NCI-H2196 treated with DMSO at 0.1 percent for 48 hours (cell line): ENCODE measurements at regions not wholly inside any gene's neighbourhood (a gene's known extent, or its start where the extent isn't known, plus 50 kb on each side); places are given as distances from the start of the nearest gene placed in this dataset.
A peak's percentile ranks its signal among the peaks of the same experiment; 100 is the strongest.

Source experiments
- DNase-seq: peaks from one replicate; lab custom pipeline; 2025; ENCODE audit not compliant: unreplicated experiment; lab: John Stamatoyannopoulos, UW

DNA sequence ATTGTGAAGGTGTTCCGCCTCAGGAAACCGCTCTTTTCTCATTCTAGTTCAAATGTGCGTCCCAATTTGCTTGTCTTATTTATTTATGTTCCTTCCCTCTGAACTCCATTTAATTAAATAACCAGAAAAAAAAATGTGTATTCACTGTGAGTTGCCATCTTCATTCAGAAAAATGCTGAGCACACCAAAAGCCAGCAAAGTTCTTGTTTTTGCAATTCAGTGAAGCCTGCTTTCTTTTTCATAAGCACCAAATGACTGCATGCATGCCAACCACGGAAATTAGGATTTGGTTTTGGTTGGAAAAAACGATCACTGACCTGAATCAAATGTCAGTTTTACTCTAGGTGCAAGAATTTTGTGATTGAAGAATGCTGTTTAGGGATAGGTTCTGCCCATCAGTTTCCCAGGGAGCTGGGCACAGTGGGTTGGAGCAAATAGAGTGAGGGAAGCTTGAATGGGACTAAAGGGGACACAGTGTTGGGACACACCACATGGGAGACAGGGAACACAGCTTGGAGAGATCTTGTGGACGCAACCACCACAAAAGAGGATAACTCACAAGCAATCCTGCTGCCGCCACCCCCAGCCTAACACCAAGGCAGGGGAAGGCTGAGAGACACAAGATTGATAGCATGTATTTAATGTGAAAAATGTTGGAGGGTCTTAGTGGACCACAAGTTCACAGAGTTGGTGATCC is 183.4 kb upstream of the GALNT2 start:
- DNase-seq, result no peak

DNA sequence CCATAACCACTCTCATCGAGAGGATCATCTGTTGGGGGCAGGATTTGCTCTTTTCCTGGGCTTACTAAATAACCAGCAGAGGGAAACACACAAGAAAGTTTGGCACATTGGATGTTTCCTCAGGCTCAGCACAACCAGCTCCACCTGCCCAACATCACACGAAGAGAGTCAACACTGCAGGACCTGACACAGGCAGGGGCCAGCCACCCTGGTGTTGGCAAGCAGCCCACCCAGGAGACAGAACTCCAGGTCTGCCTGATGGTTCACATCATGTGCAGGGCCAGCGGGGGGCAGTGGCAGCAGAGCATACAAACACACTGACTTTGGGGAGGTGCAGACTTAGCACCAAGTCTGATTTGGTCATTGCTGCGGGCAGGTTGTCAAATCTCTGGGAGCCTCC is 182.3 kb upstream of the GALNT2 start:
- DNase-seq, result no peak

DNA sequence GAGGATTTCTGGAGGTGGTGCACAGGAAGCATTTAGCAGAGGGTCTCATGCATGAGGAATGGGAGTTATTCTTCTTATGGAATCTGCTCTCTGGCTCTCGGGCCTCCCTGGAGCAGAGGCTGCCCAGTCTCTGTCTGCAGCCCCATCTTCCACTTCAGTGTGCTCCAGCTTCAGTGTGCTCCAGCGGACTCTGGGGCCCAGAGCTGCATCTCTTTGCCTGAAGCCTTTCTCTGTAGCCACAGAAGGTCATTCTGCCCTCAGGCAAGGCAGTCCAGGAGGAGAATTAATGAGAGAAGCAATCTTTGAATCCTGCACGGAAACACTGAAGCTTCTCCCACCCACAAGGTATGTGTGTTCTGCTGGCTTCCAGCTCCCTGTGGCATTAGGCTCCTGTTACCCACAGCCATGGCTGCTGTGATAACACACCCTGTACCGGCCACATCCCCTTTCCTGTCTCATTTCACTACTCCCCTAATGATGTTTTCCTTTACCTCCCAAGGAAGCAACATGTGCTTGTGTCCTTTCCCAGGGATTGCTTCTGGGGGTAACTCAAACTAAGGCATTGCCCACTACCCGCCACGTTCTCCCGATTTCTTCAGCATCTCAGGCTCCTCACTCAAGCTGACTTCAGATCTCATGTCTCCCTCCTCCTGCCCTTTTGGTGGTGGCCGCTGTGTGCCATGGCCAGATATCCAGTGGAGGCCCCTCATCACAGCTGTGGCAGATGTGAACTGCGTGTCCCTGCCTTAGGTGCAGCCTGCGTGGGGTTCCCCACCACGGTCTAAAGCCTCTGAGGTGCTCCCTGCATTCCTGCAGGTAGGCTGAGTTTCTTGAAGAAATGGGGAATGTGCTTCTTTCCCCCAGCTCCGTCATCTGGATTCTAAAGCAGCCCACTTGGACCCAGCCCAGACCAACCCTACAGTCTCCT is 181.2 kb upstream of the GALNT2 start:
- no peak for DNase-seq

DNA sequence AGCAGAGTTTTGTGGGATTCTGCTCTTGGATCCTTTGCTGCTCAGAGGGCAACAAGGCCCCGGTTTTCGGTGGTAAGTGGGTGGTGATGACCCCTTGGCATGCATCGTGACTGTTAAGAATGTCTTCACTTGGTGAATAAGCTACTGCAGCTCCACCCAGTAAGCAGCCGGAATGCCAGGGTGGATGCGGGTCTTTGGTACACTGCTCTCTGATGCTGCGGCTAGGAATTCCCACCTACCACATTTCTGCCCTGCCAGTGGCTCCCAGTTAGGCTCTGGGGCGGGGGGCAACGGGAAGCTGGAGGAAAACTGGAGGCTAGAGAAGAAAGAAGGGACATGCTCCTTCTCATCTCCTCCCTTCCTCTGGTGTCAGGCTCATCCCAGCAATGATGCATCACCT is 180.4 kb upstream of the GALNT2 start:
- DNase-seq, result no peak

DNA sequence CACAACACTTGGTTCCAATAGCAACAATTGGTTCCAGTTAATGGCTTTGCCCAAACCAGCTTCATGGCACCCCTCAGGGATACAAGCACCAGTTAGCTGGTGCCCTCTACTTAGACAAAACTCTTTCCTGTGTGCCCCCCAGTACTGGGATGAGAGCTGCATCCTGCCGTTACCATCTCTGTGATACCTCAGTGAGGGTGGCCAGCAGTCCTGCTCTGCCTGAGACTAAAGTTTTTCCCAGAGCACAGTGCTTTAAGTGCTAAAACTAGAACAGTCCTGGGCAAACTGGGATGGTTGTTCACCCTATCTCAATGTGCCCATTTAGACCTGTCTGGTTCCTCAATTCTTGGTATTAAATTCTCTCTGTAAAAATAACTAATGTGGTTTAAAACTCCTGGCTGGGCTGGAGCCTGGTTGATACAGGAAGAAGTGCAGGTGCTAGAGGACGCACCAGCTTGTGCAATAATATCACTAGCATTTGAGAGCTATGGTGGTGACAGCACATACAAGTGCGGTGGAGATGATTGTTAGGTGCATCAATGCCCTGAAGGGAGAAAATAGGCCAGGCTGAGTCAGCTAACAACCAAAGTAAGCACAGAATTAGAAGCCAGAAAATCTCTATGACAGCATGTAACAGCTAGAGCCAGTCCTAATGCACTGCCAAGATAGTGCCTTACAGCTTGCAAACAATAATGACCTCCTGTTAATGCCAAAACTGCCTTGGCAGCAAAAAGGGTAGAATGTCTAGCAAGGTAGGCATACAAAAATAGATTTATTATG is 179.8 kb upstream of the GALNT2 start:
- no peak for DNase-seq

DNA sequence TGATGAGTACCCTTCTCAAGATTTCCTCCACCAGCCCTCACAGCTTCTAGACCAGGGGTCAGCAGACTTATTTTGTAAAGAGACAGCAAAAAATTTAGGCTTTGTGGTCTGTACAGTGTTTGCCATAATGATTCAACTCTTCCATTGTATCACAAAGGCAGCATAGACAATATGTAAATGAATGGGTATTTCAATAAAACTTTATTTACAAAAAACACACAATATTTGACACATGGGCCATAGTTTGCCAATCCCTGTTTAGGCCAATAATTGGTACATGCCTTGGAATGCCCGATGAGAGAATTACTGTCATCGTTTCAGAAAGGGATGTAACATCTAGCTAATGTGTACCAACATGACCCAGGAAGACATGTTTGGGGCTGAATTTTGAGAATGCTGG is 178.9 kb upstream of the GALNT2 start:
- DNase-seq, result no peak

DNA sequence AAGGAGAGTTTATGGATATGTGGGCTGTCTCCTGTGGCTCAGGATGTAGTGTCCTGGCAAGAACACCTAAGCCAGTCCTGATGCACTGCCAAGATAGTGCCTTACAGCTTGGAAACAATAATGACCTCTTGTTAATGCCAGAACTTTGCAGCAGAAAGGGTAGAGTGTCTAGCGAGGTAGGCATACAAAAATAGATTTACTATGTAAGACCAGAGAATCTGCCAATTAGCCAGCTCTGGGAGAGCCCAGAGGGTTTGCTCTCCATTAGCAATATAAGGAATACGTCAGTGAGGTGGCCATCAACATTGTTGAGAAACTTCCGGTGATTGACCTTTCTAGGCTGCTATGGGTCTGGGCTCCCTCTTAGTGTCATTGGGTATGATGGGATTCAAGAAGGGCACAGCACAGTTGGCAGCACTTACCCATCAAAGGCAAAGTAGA is 178.5 kb upstream of the GALNT2 start:
- DNase-seq, result no peak

DNA sequence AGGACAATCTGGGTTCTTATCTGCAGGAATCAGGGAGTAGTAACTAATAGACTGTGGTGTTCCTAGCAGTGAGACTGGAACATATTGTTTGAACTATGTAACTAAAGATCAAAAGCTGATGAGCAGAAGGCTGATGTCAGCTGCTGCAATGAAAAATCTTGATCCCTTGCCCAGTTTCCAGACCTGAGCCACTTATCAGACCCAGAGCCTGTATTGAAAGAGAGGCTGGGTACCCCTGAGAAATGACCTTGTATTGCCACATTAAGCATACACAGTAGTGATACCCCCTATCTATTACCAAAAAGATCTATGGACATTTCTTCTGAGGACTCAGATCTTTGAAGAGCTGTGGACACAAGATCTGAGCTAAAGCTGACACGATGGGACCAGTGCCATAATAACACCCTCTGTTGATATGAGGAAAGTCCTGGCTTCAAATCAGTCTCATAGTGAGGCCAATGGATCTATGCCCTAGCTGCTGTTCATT is 178.0 kb upstream of the GALNT2 start:
- DNase-seq, result peak; percentile 37

DNA sequence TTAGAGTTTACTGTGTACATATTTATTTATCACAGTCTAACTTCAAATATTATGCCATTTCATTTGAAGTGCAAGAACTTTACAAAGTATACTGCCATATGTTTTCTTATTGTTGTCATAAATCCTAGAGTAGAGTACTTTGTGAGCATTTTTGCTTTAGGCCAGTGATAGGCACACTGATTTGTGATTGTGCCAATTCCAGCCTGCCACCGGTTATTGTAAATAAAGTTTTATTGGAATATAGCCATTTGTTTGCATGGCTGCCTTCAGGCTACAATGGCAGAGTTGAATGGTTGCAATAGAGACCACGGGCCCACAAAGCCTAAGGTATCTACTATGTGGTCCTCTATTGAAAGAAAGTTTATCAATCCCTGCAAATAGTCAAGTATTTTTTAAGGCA is 175.8 kb upstream of the GALNT2 start:
- DNase-seq, result no peak

DNA sequence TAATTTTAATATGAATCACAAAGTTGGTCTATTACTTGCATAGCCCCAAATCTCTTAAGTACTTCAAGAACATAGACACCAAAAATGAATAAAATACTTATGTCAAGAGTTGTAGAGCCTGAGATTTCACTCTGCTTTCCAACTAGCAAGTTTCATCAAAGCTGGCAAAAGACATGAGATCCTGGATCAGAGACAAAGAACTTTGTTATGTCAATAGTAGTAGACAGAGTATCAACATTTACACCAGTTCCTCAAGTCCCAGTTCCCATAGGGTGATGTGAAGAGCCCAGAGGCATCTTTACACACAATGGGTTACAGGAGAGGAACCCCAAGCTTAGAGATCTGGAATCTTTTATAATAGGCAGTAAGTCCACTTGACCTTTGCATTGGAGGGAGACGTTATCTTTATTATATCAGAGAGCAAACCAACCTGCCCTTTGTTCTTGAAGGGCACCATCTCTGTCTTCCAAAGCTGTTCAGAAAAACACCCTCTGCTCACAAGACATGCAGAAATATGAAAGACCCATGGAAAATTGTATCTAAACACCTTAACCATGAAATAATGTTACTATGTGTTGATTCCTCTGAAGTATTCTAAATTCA is 174.4 kb upstream of the GALNT2 start:
- no peak for DNase-seq

DNA sequence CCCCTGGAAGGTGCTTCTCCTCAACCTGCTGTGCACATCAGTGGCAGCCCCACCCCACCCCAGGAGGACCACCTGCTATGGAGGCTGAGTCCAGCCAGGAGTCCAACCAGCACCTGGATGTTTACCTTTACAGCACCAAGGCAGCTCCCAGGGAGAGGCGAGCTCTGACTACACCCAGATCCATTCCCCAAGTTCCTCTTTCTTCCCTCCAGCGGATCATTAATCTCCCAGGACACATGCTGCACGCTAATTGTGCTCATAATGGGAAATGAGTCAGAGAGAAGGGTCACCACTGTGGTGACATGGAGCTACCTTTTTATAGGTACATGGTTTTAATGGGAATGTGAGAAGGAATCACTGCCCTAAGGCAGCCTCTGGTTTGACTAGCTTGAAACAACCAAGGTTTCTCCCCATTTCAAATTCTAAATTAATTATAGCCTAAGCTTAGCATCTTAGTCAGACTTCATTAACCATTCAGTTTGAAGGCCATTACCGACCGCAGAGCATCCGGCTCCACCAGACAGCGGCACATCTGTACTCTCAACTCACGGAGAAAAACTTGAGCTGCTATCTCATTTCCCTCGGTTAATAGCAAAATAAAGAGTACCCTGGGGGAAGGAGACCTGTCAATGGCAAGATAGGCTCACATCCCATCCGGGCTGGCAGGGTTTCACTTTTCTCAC is 173.1 kb upstream of the GALNT2 start:
- DNase-seq, result no peak

DNA sequence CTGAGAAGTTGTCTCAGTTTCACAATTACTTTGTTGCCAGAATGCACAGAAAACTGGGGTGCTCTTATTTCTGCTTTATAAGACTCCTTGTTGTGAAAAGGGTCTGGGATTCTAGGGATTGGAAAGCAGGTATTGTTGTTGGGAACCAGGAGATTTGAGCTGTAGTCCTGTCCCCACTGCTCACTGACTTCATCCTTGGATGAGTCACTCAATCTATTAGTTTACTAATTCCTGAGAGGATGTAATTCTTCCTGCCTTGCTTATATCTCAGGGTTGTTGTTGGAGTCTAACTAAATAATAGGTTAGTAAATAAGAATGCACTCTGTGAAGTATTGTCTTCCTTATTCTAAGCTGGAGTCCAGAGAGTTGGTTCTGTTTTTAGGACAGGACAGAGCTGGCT is 172.5 kb upstream of the GALNT2 start:
- DNase-seq, result no peak

DNA sequence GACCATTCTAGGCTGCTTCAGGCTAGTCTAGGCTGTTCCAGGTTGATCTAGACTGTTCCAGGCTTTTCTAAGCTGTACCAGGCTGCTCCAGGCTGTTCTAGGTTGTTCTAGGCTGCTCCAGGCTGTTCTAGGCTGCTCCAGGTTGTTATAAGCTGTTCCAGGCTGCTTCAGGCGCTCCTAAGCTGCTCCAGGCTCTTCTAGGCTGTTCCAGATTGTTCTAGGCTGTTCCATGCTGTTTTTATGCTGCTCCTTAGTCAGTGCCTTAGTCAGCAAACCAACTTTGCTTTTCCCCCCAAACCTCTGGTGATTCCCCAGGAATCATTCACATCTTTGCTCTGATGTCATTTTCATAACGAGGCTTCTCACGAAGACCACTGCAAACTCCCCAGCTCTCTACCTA is 171.4 kb upstream of the GALNT2 start:
- no peak for DNase-seq

DNA sequence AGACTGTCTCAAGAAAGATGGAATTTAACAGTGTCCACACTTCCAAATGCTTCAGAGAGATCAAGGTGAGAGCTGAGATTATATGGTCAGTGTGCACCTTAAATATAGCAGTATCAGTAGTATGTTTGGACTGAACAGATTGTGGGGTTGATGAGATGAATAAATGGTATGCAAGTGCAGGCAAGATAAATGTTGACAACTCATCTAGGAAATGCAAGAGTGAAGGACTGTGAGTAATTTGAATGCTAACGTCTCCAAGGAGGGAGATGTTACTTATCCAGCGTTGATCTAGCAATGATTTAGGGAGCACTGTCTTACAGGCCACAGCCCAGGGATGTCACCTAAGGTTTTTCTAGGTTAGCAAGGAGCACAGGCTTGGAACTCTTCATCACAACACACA is 170.7 kb upstream of the GALNT2 start:
- no peak for DNase-seq

DNA sequence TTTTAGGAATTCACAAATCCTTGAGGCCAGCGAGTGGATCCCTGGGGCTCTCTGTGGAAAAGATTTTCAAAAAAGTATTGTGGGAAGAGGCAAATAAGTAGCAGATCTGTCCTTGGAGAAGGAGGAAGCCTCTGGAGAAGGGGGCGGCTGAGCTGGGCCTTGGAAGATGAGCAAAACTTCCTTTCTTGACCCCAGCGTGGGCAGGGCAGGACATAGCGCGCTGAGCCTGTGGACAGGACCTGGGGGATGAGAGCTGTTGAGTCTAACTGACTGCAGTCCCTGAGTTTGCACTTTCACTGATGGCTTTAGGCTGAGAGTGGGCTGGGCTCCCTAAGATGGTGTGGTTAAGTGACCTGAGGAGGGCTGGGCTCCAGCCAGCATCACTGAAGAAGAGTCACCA is 170.2 kb upstream of the GALNT2 start:
- DNase-seq, result no peak

DNA sequence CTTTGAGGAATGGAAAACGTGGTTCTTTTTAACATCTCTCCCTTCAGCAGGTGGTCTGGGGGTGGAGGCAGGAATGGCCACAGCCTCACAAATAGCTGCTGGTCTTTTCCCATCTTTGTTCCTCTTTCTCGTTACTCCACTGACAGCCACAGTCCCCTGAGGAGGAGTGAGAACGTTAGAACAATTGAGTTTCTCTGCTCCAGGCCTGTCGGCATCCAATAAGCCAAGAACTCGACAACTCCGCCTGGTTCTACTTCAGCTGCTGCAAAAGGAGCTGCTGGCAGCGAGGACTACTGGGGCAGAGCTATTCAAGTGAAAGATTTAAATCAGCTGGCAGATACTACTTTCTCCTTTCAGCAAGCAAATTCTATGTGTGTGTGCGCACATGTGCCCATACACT is 169.5 kb upstream of the GALNT2 start:
- DNase-seq, result no peak

DNA sequence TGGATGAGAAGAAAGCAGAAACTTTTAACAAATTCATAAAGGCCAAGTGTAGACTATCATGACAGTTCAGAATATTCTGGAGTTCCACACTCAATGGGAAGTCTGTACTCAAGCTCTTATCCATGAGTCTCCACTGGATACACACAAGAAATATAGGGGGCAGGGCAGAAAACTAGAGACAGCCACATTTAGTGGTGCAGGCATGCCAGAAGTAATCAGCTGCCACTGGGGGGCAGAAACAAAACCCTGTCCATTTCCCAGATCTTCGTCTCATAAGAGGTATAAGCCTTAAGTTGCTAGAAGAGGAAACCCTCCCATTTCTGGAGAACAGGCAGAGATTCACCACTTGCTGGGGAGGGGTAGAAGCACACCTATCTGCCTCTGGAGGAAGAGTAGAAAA is 166.8 kb upstream of the GALNT2 start:
- DNase-seq, result no peak

DNA sequence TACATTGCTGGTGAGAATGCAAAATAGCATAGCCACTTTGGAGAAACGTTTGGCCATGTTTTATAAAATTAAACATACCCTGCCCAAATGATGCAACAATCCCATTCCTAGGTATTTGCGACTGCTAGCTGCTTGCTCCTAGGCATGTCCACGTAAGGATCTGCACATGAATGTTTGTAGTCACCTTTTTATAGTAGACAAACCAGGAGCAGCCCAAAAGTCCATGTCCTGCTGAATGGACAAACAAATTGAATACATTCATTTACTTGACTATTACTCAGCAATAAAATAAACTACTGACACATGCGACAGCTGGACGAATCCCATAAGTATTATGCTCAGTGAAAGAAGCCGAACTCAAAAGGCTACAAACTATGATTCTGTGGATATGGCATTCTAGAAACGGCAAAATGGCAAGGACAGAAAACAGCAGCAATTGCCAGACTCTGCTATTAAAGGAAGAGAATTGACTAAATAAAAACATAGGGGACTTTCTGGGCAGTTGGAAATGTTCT is 161.9 kb upstream of the GALNT2 start:
- no peak for DNase-seq

DNA sequence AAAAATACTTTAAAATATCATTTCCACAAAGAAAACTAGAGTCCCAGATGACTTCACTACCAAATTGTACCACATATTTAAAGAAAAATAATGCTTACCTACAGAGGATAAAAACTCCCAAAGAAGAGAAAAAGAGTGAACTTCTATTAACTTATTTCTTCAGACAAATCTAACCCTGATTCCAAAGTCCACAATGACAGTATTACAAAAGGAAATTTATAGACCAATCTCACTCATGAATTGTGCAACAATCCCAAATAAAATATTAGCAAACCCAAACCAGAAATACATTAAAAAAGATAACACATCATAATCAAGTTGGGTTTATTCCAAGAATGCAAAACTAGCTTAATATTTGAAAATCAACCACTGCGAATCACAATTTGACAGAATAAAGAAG is 161.4 kb upstream of the GALNT2 start:
- DNase-seq, result no peak

DNA sequence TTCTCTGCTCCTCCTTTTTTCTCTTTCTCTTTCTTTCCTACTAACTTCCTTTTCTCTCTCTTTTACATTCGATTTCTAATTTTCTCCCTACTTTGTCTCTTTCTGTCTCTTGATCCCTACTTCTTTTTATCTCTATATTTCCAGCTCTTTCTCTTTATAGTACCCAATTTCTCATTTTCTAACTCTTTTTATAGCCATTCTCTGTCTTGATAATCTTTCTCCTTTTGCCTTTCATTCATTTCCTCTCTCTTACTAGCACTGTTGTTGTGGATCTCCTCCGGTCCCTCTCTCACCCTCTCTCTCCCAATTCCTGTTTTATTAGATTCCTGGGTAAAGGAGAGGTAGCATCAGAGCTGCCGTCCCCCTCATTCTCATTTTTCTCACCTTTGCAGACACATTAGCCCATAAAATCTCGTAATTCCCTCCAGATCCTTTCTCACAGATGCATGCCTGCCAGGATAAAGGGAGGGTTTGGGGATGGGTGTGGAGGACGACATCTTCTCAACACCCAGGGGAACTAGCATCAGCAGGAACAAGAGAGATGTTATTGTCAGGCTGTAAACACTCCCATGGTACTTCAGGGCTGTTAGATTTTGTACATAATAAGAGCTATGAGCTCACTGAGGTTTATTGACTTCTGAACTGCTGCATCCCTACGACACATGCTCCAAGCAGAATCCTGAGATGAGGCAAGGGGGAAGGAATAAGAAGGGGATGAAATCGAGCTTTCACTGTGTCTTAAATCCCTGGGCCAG is 159.0 kb upstream of the GALNT2 start:
- no peak for DNase-seq
